Stomach smooth muscle (tissue), 2 donors: ENCODE measurements at regions not wholly inside any gene's neighbourhood (a gene's known extent, or its start where the extent isn't known, plus 50 kb on each side); places are given as distances from the start of the nearest gene placed in this dataset.
A peak's percentile ranks its signal among the peaks of the same experiment; 100 is the strongest.
"Not testable (repeated sequence)": the region's sequence is repeated elsewhere in the genome, so short reads cannot be mapped to it uniquely, and the experiment has no call there.

Experiments used
- H3K27ac ChIP-seq: one replicate; pipeline ENCODE4 v1.7.0; 2013; ENCODE audit warnings: mild to moderate bottlenecking, low read length, inconsistent platforms
- H3K27me3 ChIP-seq, 2 donors: one replicate each; pipeline ENCODE4 v1.7.0; 2013; ENCODE audit warnings: low read length in 2 of 2; ENCODE audit not compliant: insufficient read depth in 2 of 2, control insufficient read depth in 1 of 2
- H3K36me3 ChIP-seq, 2 donors: one replicate each; pipeline ENCODE4 v1.7.0; 2013; ENCODE audit warnings: low read length in 2 of 2; ENCODE audit not compliant: control insufficient read depth in 2 of 2, insufficient read depth in 2 of 2
- H3K4me1 ChIP-seq: one replicate; pipeline ENCODE4 v1.7.0; 2013; ENCODE audit warnings: low read length; ENCODE audit not compliant: control insufficient read depth, insufficient read depth
- H3K4me3 ChIP-seq, 2 donors: one replicate each; pipeline ENCODE4 v1.7.0; 2013; ENCODE audit warnings: low read length in 2 of 2
- H3K9ac ChIP-seq, 2 donors: one replicate each; pipeline ENCODE4 v1.7.0; 2013; ENCODE audit warnings: low read length in 2 of 2, mild to moderate bottlenecking in 1 of 2
- H3K9me3 ChIP-seq, 2 donors: one replicate each; pipeline ENCODE4 v1.7.0; 2013; ENCODE audit warnings: low read length in 2 of 2; ENCODE audit not compliant: control insufficient read depth in 2 of 2
- donor health status: healthy.
- donor health status: Pancreatic carcinoma.

- H3K4me1 ChIP-seq, result no peaks in the 10 kb centered on the region
- H3K27me3 ChIP-seq, result no peaks in the 10 kb centered on the region
- H3K4me3 ChIP-seq, result no peak overlapping the region
- no peak overlapping the region for H3K9ac ChIP-seq
- H3K27ac ChIP-seq, result no peak overlapping the region
- H3K36me3 ChIP-seq, result no peaks in the 10 kb centered on the region
- H3K9me3 ChIP-seq, result no peaks in the 10 kb centered on the region
Measured at GRCh38 chr1:194071205-194071604, 884.8 kb upstream of the B3GALT2 start.

DNA sequence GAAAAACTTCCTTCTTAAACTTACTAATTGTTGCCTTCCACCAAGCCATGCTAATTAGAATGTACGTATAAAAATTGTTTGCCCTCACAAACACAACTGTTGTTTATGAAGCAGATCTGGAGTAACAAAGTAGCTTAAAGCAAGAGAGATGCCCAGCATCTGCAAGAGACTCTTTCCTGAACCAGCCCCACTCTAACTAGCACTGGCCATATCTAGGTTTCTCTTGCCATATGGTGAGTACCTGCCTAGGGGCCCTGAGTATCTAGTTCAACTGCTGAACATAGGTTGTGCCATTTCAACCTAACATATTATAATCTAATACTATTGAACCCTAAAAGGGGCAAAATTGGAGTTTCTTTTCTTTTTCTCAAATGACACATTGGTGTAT is 883.4 kb upstream of the B3GALT2 start:
- H3K9me3 ChIP-seq, result no peaks in the 10 kb centered on the region
- H3K36me3 ChIP-seq, result no peaks in the 10 kb centered on the region
- H3K9ac ChIP-seq, result no peak overlapping the region
- no peaks in the 10 kb centered on the region for H3K4me1 ChIP-seq
- no peak overlapping the region for H3K4me3 ChIP-seq
- H3K27me3 ChIP-seq, result no peaks in the 10 kb centered on the region
- no peak overlapping the region for H3K27ac ChIP-seq

GRCh38 chr1:194069168-194069830 is 882.9 kb upstream of the B3GALT2 start:
- no peaks in the 10 kb centered on the region for H3K9me3 ChIP-seq
- H3K27me3 ChIP-seq, result no peaks in the 10 kb centered on the region
- H3K27ac ChIP-seq, result no peak overlapping the region

DNA sequence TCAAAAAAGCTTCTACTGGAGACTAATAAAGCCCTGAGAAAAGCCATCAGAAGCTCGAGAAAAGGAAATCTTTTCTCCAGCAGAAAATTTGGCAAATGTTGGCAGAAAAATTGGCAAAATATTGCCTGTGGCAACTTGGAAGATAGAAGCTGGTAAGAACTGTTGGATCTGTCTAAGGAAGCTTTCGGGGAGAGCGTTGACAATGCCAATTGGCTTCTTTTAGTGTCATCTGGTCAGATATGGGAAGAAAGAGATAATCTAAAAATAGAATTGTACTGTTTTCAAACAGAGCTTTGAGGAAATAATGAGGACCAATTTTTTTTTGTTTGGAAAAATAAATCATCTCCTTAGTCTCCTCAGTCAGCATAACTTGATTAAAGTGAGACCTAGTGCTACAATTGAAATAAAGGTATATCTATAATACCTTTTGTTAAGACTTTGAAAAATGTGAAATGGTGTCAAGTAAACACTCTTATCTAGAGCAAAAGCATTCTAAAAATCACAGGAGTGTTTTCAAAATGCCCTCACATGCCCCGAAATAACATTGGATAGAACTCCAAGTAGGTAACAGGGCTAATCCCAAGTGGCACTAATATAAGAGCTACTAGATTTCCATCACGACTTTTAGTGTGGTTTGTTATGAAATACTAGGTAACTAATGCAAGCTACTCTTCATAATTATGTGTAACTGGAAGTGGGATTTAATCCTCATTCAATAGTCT is 882.2 kb upstream of the B3GALT2 start:
- Histone ChIP-seq H3K9me3 (no peaks in the 10 kb centered on the region), H3K27me3 (no peaks in the 10 kb centered on the region), H3K36me3 (no peaks in the 10 kb centered on the region), H3K9ac (no peak overlapping the region), H3K4me1 (no peaks in the 10 kb centered on the region), H3K27ac (no peak overlapping the region), H3K4me3 (no peak overlapping the region)

More at GRCh38 chr1:194069168-194069830, 882.9 kb upstream of the B3GALT2 start:
- Histone ChIP-seq H3K9ac (no peak overlapping the region), H3K4me1 (no peaks in the 10 kb centered on the region), H3K4me3 (peak overlapping the region in 1 of 2 donors; percentile 17), H3K36me3 (no peaks in the 10 kb centered on the region)

GRCh38 chr1:194067772-194068171 is 881.4 kb upstream of the B3GALT2 start:
- H3K27me3 ChIP-seq, result no peaks in the 10 kb centered on the region
- H3K36me3 ChIP-seq, result no peaks in the 10 kb centered on the region
- no peak overlapping the region for H3K27ac ChIP-seq
- H3K9me3 ChIP-seq, result no peaks in the 10 kb centered on the region
- no peaks in the 10 kb centered on the region for H3K4me1 ChIP-seq
- H3K4me3 ChIP-seq, result no peak overlapping the region
- H3K9ac ChIP-seq, result no peak overlapping the region

DNA sequence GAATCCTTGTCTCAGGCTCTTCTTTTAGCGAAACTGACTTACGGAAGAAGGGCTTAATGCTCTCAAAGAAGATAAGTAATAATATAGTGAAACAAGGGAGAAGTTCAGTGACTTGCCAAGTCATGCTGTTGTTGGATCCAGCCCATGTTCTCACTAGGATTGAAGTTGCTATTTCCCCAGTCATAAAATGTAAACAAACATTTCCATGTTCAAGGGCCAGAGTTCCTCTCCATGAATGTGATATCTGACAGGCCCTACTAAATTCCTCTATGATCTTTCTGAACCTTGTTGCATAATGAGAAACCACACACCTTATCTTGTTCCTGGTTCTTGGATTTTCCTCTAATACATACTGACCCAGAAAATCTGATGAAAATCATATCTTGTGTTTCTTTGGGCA is 876.5 kb upstream of the B3GALT2 start:
- Histone ChIP-seq H3K27ac (no peak overlapping the region), H3K9me3 (no peaks in the 10 kb centered on the region), H3K9ac (no peak overlapping the region), H3K4me3 (no peak overlapping the region), H3K36me3 (no peaks in the 10 kb centered on the region), H3K4me1 (no peaks in the 10 kb centered on the region), H3K27me3 (no peaks in the 10 kb centered on the region)

- H3K27ac ChIP-seq, result no peak overlapping the region
Measured at GRCh38 chr1:194062526-194062925, 876.1 kb upstream of the B3GALT2 start.

DNA sequence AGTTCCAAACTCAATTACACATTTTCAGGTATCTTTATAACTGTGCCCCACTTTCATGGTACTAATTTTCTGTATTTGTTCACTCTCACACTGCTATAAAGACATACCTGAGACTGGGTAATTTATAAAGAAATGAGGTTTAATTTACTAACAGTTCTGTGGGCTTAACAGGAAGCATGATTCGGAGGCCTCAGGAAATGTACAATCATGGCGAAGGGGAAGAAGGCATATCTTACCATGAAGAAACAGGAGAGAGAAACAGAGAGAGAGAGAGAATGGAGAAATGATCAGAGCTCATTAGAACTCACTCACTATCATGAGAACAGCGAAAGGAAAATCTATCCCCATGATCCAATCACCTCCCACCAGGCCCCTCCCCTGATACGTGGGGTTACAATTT is 874.1 kb upstream of the B3GALT2 start:
- no peaks in the 10 kb centered on the region for H3K36me3 ChIP-seq
- H3K9ac ChIP-seq, result no peak overlapping the region
- H3K27ac ChIP-seq, result no peak overlapping the region
- H3K9me3 ChIP-seq, result no peaks in the 10 kb centered on the region
- no peaks in the 10 kb centered on the region for H3K4me1 ChIP-seq
- no peak overlapping the region for H3K4me3 ChIP-seq
- no peaks in the 10 kb centered on the region for H3K27me3 ChIP-seq

More at GRCh38 chr1:194062526-194062925, 876.1 kb upstream of the B3GALT2 start:
- Histone ChIP-seq H3K9me3 (no peaks in the 10 kb centered on the region), H3K4me1 (no peaks in the 10 kb centered on the region), H3K27me3 (no peaks in the 10 kb centered on the region), H3K4me3 (no peak overlapping the region), H3K9ac (no peak overlapping the region), H3K36me3 (no peaks in the 10 kb centered on the region)

GRCh38 chr1:194058268-194058667 is 871.9 kb upstream of the B3GALT2 start:
- H3K9me3 ChIP-seq, H3K27ac ChIP-seq, H3K27me3 ChIP-seq, H3K9ac ChIP-seq, H3K4me1 ChIP-seq, H3K36me3 ChIP-seq, H3K4me3 ChIP-seq: not testable (repeated sequence)

DNA sequence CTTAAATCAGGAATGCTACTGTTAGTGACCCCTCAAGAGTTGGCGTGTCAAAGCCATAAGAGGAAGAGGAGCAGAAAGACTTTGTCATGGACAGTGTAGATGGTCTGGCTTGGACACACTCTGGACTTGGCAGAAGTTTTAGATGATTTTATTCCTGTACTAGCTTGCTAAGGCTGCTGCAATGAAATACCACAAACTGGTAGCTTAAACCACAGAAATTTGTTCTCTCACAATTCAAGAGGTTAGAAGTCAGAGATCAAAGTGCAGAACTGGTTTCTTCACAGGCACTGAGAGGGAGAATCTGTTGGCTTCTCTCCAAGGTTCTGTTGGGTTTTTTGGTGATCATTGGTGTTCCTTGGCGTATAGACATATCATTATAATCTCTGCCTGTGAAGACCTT is 869.8 kb upstream of the B3GALT2 start:
- Histone ChIP-seq H3K9ac (no peak overlapping the region), H3K9me3 (no peaks in the 10 kb centered on the region), H3K4me1 (no peaks in the 10 kb centered on the region), H3K4me3 (no peak overlapping the region), H3K27me3 (no peaks in the 10 kb centered on the region), H3K27ac (no peak overlapping the region), H3K36me3 (no peaks in the 10 kb centered on the region)

GRCh38 chr1:194055536-194055935 is 869.1 kb upstream of the B3GALT2 start:
- H3K4me1 ChIP-seq, result no peaks in the 10 kb centered on the region
- no peak overlapping the region for H3K27ac ChIP-seq
- no peak overlapping the region for H3K4me3 ChIP-seq
- H3K9me3 ChIP-seq, result no peaks in the 10 kb centered on the region
- no peak overlapping the region for H3K9ac ChIP-seq
- no peaks in the 10 kb centered on the region for H3K36me3 ChIP-seq
- H3K27me3 ChIP-seq, result no peaks in the 10 kb centered on the region
